A549 (cell line): ENCODE measurements at regions not wholly inside any gene's neighbourhood (a gene's known extent, or its start where the extent isn't known, plus 50 kb on each side); places are given as distances from the start of the nearest gene placed in this dataset.

Source experiments
- BHLHE40 ChIP-seq: IDR thresholded peaks from 2 replicates; pipeline ENCODE4 v1.6.1; 2012; ENCODE audit warnings: low read depth, low read length, inconsistent platforms
- CEBPB ChIP-seq, 2 experiments: fragments of >200 bp in 1 of 2; sonication (Bioruptor Twin) in 1 of 2; formaldehyde crosslinking in 1 of 2; IDR thresholded peaks; 2 replicates each; pipeline ENCODE4 v1.6.1; 2012 to 2016
- CHD2 ChIP-seq: fragments of 150-350 bp; IDR thresholded peaks from 2 replicates; pipeline ENCODE4 v1.6.1; 2014; ENCODE audit warnings: low read length; ENCODE audit not compliant: partially characterized antibody
- POLR2A ChIP-seq: IDR thresholded peaks from 2 replicates; pipeline ENCODE4 v1.6.1; 2012; ENCODE audit warnings: mild to moderate bottlenecking, low read length
- RAD21 ChIP-seq, 2 experiments: fragments of >200 bp in 1 of 2; sonication (Bioruptor Twin) in 1 of 2; formaldehyde crosslinking in 1 of 2; IDR thresholded peaks in 1 of 2; conservative IDR thresholded peaks in 1 of 2; 2 replicates in 1 of 2; 3 replicates in 1 of 2; pipeline ENCODE4 v1.6.1; 2012 to 2018; ENCODE audit warnings: inconsistent platforms in 1 of 2
- TF ChIP-seq, protein P1 (sequence below): IDR thresholded peaks from 2 replicates; pipeline ENCODE4 v1.6.1; 2012
- TF ChIP-seq, protein P2 (sequence below): fragments of 200-600 bp; sonication (generic); IDR thresholded peaks from 2 replicates; pipeline ENCODE4 v1.6.1; 2016; ENCODE audit warnings: antibody characterized with exemption, mild to moderate bottlenecking, moderate library complexity
- TF ChIP-seq, protein P3 (sequence below): fragments of >200 bp; sonication (Bioruptor Twin); formaldehyde crosslinking; IDR thresholded peaks from 3 replicates; pipeline ENCODE4 v1.5.1; 2016
- TF ChIP-seq, protein P4 (sequence below): fragments of 450-650 bp; IDR thresholded peaks from 2 replicates; pipeline ENCODE4 v1.6.1; 2014; ENCODE audit warnings: antibody characterized with exemption

DNA sequence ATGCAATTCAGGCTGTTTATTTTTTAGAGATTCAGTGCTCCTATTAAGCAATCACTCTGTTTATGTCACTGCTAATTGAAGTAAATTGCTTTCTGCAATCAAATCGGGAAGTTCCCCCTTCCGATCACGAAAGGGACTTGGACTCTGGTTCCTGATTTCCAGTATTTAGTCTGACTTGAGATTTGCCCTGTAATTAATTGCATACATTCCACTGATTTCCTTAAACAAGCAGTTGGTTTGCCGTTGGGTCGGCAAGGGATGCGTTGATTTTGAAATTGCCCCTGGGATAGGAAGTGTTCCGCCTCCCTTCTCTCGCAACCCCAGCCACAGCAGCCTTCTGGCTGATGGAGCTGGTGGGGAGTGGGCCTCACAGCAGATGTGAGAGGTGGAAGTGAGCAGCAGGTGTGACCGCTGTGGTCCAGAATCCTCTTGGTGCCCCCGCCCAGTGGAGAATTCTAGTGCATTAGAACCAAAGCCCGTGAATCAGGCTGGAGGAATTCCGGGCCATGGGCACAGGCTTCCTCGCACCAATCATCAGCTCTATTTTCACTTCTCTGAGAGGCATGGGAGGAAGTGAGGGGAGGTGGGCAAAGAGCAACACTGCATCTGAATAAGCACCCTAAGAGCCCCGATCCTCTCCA, 102.5 kb downstream of the SPRY4 start:
- TF ChIP-seq, protein P1, sequence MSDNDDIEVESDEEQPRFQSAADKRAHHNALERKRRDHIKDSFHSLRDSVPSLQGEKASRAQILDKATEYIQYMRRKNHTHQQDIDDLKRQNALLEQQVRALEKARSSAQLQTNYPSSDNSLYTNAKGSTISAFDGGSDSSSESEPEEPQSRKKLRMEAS, result no peak
- TF ChIP-seq, protein P2, sequence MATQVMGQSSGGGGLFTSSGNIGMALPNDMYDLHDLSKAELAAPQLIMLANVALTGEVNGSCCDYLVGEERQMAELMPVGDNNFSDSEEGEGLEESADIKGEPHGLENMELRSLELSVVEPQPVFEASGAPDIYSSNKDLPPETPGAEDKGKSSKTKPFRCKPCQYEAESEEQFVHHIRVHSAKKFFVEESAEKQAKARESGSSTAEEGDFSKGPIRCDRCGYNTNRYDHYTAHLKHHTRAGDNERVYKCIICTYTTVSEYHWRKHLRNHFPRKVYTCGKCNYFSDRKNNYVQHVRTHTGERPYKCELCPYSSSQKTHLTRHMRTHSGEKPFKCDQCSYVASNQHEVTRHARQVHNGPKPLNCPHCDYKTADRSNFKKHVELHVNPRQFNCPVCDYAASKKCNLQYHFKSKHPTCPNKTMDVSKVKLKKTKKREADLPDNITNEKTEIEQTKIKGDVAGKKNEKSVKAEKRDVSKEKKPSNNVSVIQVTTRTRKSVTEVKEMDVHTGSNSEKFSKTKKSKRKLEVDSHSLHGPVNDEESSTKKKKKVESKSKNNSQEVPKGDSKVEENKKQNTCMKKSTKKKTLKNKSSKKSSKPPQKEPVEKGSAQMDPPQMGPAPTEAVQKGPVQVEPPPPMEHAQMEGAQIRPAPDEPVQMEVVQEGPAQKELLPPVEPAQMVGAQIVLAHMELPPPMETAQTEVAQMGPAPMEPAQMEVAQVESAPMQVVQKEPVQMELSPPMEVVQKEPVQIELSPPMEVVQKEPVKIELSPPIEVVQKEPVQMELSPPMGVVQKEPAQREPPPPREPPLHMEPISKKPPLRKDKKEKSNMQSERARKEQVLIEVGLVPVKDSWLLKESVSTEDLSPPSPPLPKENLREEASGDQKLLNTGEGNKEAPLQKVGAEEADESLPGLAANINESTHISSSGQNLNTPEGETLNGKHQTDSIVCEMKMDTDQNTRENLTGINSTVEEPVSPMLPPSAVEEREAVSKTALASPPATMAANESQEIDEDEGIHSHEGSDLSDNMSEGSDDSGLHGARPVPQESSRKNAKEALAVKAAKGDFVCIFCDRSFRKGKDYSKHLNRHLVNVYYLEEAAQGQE, result no peak
- TF ChIP-seq BHLHE40 (no peak), CHD2 (no peak), POLR2A (no peak), CEBPB (IDR thresholded peaks at IDR 0.05) (no peak), RAD21 (conservative IDR thresholded peaks at IDR 0.05 in 1 of 2, IDR thresholded peaks at IDR 0.05 in 1 of 2) (no peak)
- TF ChIP-seq, protein P3, sequence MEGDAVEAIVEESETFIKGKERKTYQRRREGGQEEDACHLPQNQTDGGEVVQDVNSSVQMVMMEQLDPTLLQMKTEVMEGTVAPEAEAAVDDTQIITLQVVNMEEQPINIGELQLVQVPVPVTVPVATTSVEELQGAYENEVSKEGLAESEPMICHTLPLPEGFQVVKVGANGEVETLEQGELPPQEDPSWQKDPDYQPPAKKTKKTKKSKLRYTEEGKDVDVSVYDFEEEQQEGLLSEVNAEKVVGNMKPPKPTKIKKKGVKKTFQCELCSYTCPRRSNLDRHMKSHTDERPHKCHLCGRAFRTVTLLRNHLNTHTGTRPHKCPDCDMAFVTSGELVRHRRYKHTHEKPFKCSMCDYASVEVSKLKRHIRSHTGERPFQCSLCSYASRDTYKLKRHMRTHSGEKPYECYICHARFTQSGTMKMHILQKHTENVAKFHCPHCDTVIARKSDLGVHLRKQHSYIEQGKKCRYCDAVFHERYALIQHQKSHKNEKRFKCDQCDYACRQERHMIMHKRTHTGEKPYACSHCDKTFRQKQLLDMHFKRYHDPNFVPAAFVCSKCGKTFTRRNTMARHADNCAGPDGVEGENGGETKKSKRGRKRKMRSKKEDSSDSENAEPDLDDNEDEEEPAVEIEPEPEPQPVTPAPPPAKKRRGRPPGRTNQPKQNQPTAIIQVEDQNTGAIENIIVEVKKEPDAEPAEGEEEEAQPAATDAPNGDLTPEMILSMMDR, result no peak
- TF ChIP-seq, protein P4, sequence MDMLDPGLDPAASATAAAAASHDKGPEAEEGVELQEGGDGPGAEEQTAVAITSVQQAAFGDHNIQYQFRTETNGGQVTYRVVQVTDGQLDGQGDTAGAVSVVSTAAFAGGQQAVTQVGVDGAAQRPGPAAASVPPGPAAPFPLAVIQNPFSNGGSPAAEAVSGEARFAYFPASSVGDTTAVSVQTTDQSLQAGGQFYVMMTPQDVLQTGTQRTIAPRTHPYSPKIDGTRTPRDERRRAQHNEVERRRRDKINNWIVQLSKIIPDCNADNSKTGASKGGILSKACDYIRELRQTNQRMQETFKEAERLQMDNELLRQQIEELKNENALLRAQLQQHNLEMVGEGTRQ, result no peak
